ENCODE measurements at regions not wholly inside any gene's neighbourhood (a gene's known extent, or its start where the extent isn't known, plus 50 kb on each side); places are given as distances from the start of the nearest gene placed in this dataset.

- no peak overlapping the region for H3K27ac ChIP-seq
- no peaks in the 10 kb centered on the region for H3K4me1 ChIP-seq
- WGBS, 2 donors, result 83 to 89% methylated on average over 1 of the region's 1 CpG
- TF ChIP-seq CTCF (IDR thresholded peaks at IDR 0.05), result no peak
- TF ChIP-seq POLR2A (IDR thresholded peaks at IDR 0.05), result no peak
- no peak for TF ChIP-seq EP300 (IDR thresholded peaks at IDR 0.05)
- no peak for DNase-seq (ENCODE audit: low spot score in 2 of 2)
- H3K4me3 ChIP-seq, result no peak overlapping the region
- no peaks in the 10 kb centered on the region for H3K9me3 ChIP-seq
- no peaks in the 10 kb centered on the region for H3K36me3 ChIP-seq
- H3K27me3 ChIP-seq, result no peaks in the 10 kb centered on the region
These were observed 57.7 kb upstream of the LRRC7 start for GRCh38 chr1:69510026-69510425.

GRCh38 chr1:69511426-69512192, 56.1 kb upstream of the LRRC7 start:
- no peaks in the 10 kb centered on the region for H3K36me3 ChIP-seq
- H3K27me3 ChIP-seq, result no peaks in the 10 kb centered on the region
- WGBS, 2 donors, result 52 to 55% methylated on average over 1 of the region's 1 CpG
- no peak for DNase-seq (ENCODE audit: low spot score in 2 of 2)
- H3K4me1 ChIP-seq, result no peaks in the 10 kb centered on the region
- no peak overlapping the region for H3K27ac ChIP-seq
- no peak overlapping the region for H3K4me3 ChIP-seq
- TF ChIP-seq EP300 (IDR thresholded peaks at IDR 0.05) (no peak), CTCF (IDR thresholded peaks at IDR 0.05) (no peak), POLR2A (IDR thresholded peaks at IDR 0.05) (no peak)
- H3K9me3 ChIP-seq, result no peaks in the 10 kb centered on the region

- no peaks in the 10 kb centered on the region for H3K9me3 ChIP-seq
- no peaks in the 10 kb centered on the region for H3K4me1 ChIP-seq
- H3K27me3 ChIP-seq, result no peaks in the 10 kb centered on the region
- no peak for DNase-seq (ENCODE audit: low spot score in 2 of 2)
- no peak overlapping the region for H3K27ac ChIP-seq
- TF ChIP-seq EP300 (IDR thresholded peaks at IDR 0.05) (no peak), CTCF (IDR thresholded peaks at IDR 0.05) (no peak), POLR2A (IDR thresholded peaks at IDR 0.05) (no peak)
- no peak overlapping the region for H3K4me3 ChIP-seq
- H3K36me3 ChIP-seq, result no peaks in the 10 kb centered on the region
These were observed 54.1 kb upstream of the LRRC7 start for GRCh38 chr1:69513601-69514000.
